ENCODE measurements at regions not wholly inside any gene's neighbourhood (a gene's known extent, or its start where the extent isn't known, plus 50 kb on each side); places are given as distances from the start of the nearest gene placed in this dataset.

DNA sequence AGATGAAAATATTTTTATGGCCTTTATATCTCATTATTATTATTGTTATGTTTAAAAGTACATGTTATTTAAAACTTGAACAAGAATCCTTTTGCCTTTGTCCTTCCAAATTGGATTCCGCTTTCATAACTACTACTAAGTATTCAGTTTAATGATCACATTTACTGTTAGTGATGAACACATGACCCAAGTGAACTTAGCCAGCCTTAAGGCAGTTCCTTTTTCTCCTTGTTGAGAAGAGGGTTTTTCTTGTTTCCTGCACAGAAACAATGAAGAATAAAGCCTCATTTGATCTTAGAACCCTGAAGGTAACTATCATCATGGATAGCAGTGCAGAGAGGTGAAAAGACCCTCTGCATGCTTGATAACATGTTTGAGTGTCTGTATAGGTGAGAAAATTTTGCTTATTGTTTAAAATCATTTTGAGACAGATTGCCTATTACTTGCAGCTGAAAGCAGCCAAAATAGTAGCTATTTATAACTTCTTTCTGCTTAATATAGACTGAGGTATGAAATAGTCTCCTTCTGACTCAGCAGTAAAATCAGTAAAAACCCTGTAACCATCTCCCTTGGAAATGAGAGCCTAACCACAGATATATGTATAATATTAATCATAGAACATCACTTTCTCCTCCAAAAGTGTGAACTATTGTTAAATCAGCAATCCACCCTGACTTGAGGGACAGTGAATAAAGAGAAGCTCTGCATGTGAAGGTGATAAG lies 266.2 kb downstream of the SPATA31D1 start:
- ATAC-seq (no peak), DNase-seq (no peak)
- Mint-ChIP-seq H3K36me3 (ENCODE audit: low read depth) (no peaks in the 10 kb centered on the region), H3K4me1 (ENCODE audit: low read depth) (no peaks in the 10 kb centered on the region), H3K9me3 (ENCODE audit: insufficient read depth) (no peaks in the 10 kb centered on the region), H3K27me3 (ENCODE audit: low read depth) (no peaks in the 10 kb centered on the region), H3K4me3 (no peak overlapping the region), H3K27ac (no peak overlapping the region)
- CTCF ChIA-PET, result no interaction called here
- POLR2A ChIA-PET, result no interaction called here

- Mint-ChIP-seq H3K27ac (no peak overlapping the region), H3K4me1 (ENCODE audit: low read depth) (no peaks in the 10 kb centered on the region), H3K27me3 (ENCODE audit: low read depth) (no peaks in the 10 kb centered on the region), H3K4me3 (no peak overlapping the region), H3K36me3 (ENCODE audit: low read depth) (no peaks in the 10 kb centered on the region), H3K9me3 (ENCODE audit: insufficient read depth) (no peaks in the 10 kb centered on the region)
- ATAC-seq (no peak), DNase-seq (no peak)
- POLR2A ChIA-PET, result no interaction called here
- CTCF ChIA-PET, result no interaction called here
Measured at GRCh38 chr9:82255481-82256176, 267.1 kb downstream of the SPATA31D1 start.

GRCh38 chr9:82260691-82261090 lies 272.1 kb downstream of the SPATA31D1 start:
- Mint-ChIP-seq H3K36me3 (ENCODE audit: low read depth) (no peaks in the 10 kb centered on the region), H3K9me3 (ENCODE audit: insufficient read depth) (no peaks in the 10 kb centered on the region), H3K27me3 (ENCODE audit: low read depth) (no peaks in the 10 kb centered on the region), H3K27ac (no peak overlapping the region), H3K4me1 (ENCODE audit: low read depth) (no peaks in the 10 kb centered on the region), H3K4me3 (no peak overlapping the region)
- no peak for DNase-seq
- no peak for ATAC-seq
- POLR2A ChIA-PET, result no interaction called here
- CTCF ChIA-PET, result no interaction called here

- Mint-ChIP-seq H3K9me3 (ENCODE audit: insufficient read depth) (no peaks in the 10 kb centered on the region), H3K27ac (no peak overlapping the region), H3K36me3 (ENCODE audit: low read depth) (no peaks in the 10 kb centered on the region), H3K27me3 (ENCODE audit: low read depth) (no peaks in the 10 kb centered on the region), H3K4me3 (no peak overlapping the region), H3K4me1 (ENCODE audit: low read depth) (no peaks in the 10 kb centered on the region)
- CTCF ChIA-PET, result no interaction called here
- ATAC-seq (no peak), DNase-seq (no peak)
- POLR2A ChIA-PET, result no interaction called here
Measured at GRCh38 chr9:82263619-82264018, 275.0 kb downstream of the SPATA31D1 start.

DNA sequence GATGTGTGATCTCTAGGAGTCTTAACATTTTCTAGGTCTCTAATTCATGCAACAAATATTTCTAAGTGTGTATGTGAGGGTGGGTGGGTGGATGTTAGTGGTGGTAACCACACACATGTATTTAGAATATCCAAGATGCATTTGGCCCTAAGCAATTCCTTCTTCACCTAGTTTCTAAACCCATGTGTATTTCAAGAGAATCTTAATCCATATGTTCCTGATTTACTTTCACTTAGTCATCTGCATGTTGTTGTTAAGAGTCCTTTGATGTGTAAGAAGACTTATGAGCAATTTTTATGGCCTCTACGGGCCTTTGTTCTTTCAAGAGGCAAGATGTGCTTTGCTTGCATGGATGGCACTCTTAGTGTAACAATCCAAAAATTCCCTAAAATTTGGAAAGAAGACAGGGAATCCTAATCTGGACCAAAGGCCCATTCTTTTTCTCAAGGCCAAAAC lies 282.6 kb downstream of the SPATA31D1 start:
- H3K27ac Mint-ChIP-seq, result no peak overlapping the region
- no peak for DNase-seq

GRCh38 chr9:82273121-82273520 lies 284.5 kb downstream of the SPATA31D1 start:
- H3K36me3 Mint-ChIP-seq (ENCODE audit: low read depth), result no peaks in the 10 kb centered on the region
- no peaks in the 10 kb centered on the region for H3K9me3 Mint-ChIP-seq (ENCODE audit: insufficient read depth)
- DNase-seq (no peak), ATAC-seq (no peak)
- ChIA-PET POLR2A (no interaction called here), CTCF (interaction anchor here (0.7 kb wide), 1 partner anchor 320 kb away, joined by 3 read pairs; no protein-coding TSS in a partner anchor)
- H3K4me1 Mint-ChIP-seq (ENCODE audit: low read depth), result no peaks in the 10 kb centered on the region
- no peak overlapping the region for H3K27ac Mint-ChIP-seq
- no peaks in the 10 kb centered on the region for H3K27me3 Mint-ChIP-seq (ENCODE audit: low read depth)
- no peak overlapping the region for H3K4me3 Mint-ChIP-seq

More for the DNA sequence above, 282.6 kb downstream of the SPATA31D1 start:
- no peak overlapping the region for H3K4me3 Mint-ChIP-seq
- no peak for ATAC-seq
- ChIA-PET CTCF (no interaction called here), POLR2A (no interaction called here)
- no peaks in the 10 kb centered on the region for H3K9me3 Mint-ChIP-seq (ENCODE audit: insufficient read depth)
- H3K4me1 Mint-ChIP-seq (ENCODE audit: low read depth), result no peaks in the 10 kb centered on the region
- no peaks in the 10 kb centered on the region for H3K27me3 Mint-ChIP-seq (ENCODE audit: low read depth)
- no peaks in the 10 kb centered on the region for H3K36me3 Mint-ChIP-seq (ENCODE audit: low read depth)

DNA sequence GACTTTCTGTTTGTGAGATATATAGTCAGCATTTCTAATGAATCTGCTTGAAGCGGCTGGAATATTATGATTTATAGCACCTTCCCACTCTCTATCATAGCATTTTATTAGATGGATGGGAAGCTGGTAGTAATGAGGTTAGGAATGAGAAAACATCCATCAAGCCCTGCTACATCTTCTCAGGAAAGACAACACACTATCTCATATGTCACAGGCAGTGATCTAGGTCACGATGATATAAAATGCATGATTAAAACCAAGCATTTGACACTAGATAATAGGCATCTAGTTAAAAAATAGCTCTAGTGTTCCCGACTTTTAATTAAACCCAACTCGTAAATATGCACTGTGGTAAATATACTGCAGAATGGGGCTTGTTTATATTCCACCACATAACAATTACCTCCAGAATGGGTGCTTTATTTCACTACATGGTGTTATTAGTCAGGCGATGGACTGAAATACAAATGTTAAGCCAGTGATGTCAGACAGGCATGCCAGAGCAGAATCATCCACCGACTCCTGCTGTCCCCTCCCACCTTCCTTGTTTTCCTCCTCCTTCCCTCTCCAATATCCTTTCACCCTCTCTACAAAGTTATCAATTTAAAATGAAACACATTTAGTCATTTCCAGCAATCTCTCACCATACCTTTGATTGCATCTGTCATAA lies 286.8 kb downstream of the SPATA31D1 start:
- no peaks in the 10 kb centered on the region for H3K4me1 Mint-ChIP-seq (ENCODE audit: low read depth)
- CTCF ChIA-PET, result no interaction called here

DNA sequence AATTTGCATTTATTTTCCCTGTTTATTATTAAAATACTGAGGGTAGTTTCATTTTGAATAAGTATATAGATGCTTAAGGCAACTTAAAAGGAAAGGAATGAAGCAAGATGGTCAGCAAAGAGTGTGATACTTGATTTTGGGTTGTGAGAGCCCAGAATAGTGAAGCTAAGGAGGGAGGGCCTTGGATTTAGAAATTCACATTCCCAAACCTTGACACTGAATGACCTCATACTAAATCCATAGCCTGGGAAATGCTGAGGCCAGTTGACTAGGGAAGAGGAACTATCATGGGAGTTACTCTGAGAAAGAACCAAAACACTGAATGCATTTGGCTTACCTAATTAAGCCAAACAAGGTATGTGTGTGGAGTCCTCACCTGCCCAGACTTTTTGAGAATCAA lies 292.5 kb downstream of the SPATA31D1 start:
- H3K9me3 Mint-ChIP-seq (ENCODE audit: insufficient read depth), result no peaks in the 10 kb centered on the region
- no peak for ATAC-seq
- no peaks in the 10 kb centered on the region for H3K36me3 Mint-ChIP-seq (ENCODE audit: low read depth)
- no peak overlapping the region for H3K4me3 Mint-ChIP-seq
- no peak for DNase-seq
- ChIA-PET POLR2A (no interaction called here), CTCF (no interaction called here)
- H3K27ac Mint-ChIP-seq, result no peak overlapping the region
- H3K4me1 Mint-ChIP-seq (ENCODE audit: low read depth), result no peaks in the 10 kb centered on the region
- H3K27me3 Mint-ChIP-seq (ENCODE audit: low read depth), result no peaks in the 10 kb centered on the region

More for the DNA sequence above, 286.8 kb downstream of the SPATA31D1 start:
- Mint-ChIP-seq H3K9me3 (ENCODE audit: insufficient read depth) (no peaks in the 10 kb centered on the region), H3K36me3 (ENCODE audit: low read depth) (no peaks in the 10 kb centered on the region), H3K27ac (no peak overlapping the region), H3K4me3 (no peak overlapping the region), H3K27me3 (ENCODE audit: low read depth) (no peaks in the 10 kb centered on the region)
- POLR2A ChIA-PET, result no interaction called here
- ATAC-seq (no peak), DNase-seq (no peak)

DNA sequence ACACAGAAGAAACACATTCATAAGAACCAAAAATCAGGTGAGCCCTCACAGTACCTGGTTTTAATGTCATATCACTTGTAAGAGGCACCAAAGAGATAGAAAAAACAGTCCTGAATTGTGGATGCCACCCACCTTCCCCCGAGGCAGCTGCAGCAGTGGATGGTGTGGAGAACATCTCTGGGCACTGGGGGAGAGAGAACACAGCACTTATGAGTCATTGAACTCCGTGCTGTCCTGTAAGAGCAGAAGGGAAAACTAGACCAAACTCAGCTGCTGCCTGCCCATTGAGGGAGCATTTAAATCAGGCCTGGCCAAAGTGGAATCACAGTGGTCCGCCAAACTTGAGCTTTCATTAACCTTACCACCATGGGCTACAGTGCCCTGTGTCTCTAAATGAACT lies 296.2 kb downstream of the SPATA31D1 start:
- no peak for DNase-seq
- Mint-ChIP-seq H3K4me1 (ENCODE audit: low read depth) (no peaks in the 10 kb centered on the region), H3K27me3 (ENCODE audit: low read depth) (no peaks in the 10 kb centered on the region), H3K27ac (no peak overlapping the region), H3K9me3 (ENCODE audit: insufficient read depth) (peaks cover 15% of the 10 kb centered on the region), H3K36me3 (ENCODE audit: low read depth) (no peaks in the 10 kb centered on the region), H3K4me3 (no peak overlapping the region)
- POLR2A ChIA-PET, result no interaction called here
- ATAC-seq, result no peak
- CTCF ChIA-PET, result no interaction called here

DNA sequence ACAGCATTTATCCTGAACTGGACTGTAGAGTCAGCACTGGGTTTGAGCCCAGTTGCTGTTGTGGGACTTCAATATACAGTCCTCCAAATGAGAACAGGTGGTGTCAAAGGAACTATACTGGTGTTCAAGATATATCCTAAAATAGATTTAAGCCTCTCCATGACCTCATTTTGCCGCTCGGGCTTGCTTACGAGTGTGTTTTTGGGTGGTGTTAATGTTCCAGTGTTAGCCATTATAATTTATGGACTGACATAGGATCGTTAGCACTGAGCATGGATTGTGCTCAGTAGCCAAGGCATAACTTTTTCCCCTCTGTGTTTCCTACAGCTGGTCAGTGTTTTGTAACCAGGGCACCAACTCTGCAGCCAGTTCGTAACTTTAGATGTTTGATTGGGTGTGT lies 306.6 kb downstream of the SPATA31D1 start:
- Mint-ChIP-seq H3K9me3 (ENCODE audit: insufficient read depth) (peaks cover 7% of the 10 kb centered on the region), H3K4me1 (ENCODE audit: low read depth) (no peaks in the 10 kb centered on the region), H3K36me3 (ENCODE audit: low read depth) (no peaks in the 10 kb centered on the region), H3K27ac (no peak overlapping the region), H3K4me3 (no peak overlapping the region), H3K27me3 (ENCODE audit: low read depth) (no peaks in the 10 kb centered on the region)
- ATAC-seq, result no peak
- DNase-seq, result no peak
- ChIA-PET CTCF (no interaction called here), POLR2A (no interaction called here)

DNA sequence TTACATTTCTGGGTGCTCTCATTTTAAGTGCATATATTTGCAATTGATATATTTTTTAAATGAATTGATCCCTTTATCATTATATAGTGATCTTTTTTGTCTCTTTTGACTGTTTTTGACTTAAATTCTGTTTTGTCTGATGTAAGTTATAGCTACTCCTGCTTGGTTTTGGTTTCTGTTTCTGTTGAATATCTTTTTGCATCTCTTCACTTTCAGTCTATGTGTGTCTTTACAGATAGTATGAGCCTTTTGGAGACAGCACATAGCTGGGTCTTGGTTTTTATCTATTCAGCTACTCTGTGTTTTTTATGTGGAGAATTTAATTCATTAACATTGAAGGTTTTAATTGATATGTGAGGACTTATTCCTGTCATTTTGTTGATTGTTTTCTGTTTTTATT lies 311.3 kb downstream of the SPATA31D1 start:
- Mint-ChIP-seq H3K4me1 (ENCODE audit: low read depth) (no peaks in the 10 kb centered on the region), H3K36me3 (ENCODE audit: low read depth) (no peaks in the 10 kb centered on the region), H3K27ac (no peak overlapping the region), H3K9me3 (ENCODE audit: insufficient read depth) (peaks cover 4% of the 10 kb centered on the region), H3K27me3 (ENCODE audit: low read depth) (no peaks in the 10 kb centered on the region), H3K4me3 (no peak overlapping the region)
- DNase-seq (no peak), ATAC-seq (no peak)
- ChIA-PET CTCF (no interaction called here), POLR2A (no interaction called here)

DNA sequence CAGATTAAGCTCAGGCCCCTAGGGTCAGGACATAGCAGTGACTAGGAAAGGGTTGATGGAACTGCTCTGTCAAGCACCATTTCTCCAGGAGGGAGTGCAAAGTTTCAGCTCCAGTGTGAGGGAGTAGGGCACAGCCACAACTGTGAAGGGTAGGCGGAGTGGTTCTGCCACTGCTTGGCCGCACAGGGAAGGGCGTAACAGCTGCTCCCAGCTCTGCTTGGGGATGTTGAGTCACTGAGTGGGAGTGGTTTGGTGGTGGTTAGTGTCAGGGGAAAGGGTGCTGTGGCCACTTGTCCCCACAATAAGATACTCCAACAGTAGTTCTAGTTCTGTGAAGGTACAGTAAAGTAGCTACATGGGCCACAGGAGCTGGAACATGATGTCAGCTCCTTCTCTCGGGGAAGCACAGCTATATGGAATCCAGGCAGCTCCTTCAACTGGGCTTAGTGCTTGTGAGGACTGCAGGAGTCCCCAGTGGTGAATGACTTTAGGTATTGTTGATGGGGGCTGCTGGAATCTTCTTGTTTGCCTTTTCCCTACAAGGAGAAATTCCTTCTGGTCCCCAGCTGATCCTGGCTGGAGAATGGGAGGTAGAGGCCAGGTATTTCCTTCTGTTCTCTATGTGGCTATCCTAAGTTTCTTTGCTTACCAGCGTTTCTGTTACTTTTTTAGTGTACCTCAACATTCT lies 314.5 kb downstream of the SPATA31D1 start:
- Mint-ChIP-seq H3K4me3 (no peak overlapping the region), H3K36me3 (ENCODE audit: low read depth) (no peaks in the 10 kb centered on the region), H3K9me3 (ENCODE audit: insufficient read depth) (peaks cover 4% of the 10 kb centered on the region), H3K4me1 (ENCODE audit: low read depth) (no peaks in the 10 kb centered on the region), H3K27me3 (ENCODE audit: low read depth) (no peaks in the 10 kb centered on the region), H3K27ac (no peak overlapping the region)
- ATAC-seq (no peak), DNase-seq (no peak)
- ChIA-PET CTCF (no interaction called here), POLR2A (no interaction called here)

All from activated CD8-positive, alpha-beta T cell treated with anti-CD3 and anti-CD28 coated beads, Interleukin-2, amount 10 ng/mL, durations not matched to agents 7 days and 5 days (primary cell).